OCI-LY1 (cell line): ENCODE measurements at regions not wholly inside any gene's neighbourhood (a gene's known extent, or its start where the extent isn't known, plus 50 kb on each side); places are given as distances from the start of the nearest gene placed in this dataset.

Source experiments
- H2AFZ ChIP-seq: fragments of 200-600 bp; sonication (generic), shearing (Covaris generic); 2 replicates; pipeline ENCODE4 v1.6.0; 2014; ENCODE audit warnings: antibody characterized with exemption, mild to moderate bottlenecking, low read length
- H3F3A ChIP-seq: fragments of 200-600 bp; sonication (generic), shearing (Covaris generic); 2 replicates; pipeline ENCODE4 v1.6.0; 2014; ENCODE audit warnings: mild to moderate bottlenecking, antibody characterized with exemption, low read length, moderate library complexity; ENCODE audit not compliant: insufficient read depth
- H3K27ac ChIP-seq: fragments of 200-600 bp; sonication (generic); 2 replicates; pipeline ENCODE4 v1.5.1; 2014; ENCODE audit warnings: low read length, mixed run types, mild to moderate bottlenecking, low read depth; ENCODE audit not compliant: poor library complexity, severe bottlenecking
- H3K27me3 ChIP-seq: fragments of 200-600 bp; sonication (generic); 2 replicates; pipeline ENCODE4 v1.6.0; 2014; ENCODE audit warnings: antibody characterized with exemption, mild to moderate bottlenecking, low read length, moderate library complexity; ENCODE audit not compliant: insufficient read depth
- H3K36me3 ChIP-seq: fragments of 200-600 bp; sonication (generic); 2 replicates; pipeline ENCODE4 v1.6.1; 2014; ENCODE audit warnings: mild to moderate bottlenecking, antibody characterized with exemption, low read length, moderate library complexity, mixed read lengths; ENCODE audit not compliant: insufficient read depth
- H3K4me1 ChIP-seq: fragments of 200-600 bp; sonication (generic); 2 replicates; pipeline ENCODE4 v1.5.1; 2014; ENCODE audit warnings: mild to moderate bottlenecking, low read length, moderate library complexity; ENCODE audit not compliant: insufficient read depth, severe bottlenecking
- H3K4me2 ChIP-seq: fragments of 200-600 bp; sonication (generic), shearing (Covaris generic); 2 replicates; pipeline ENCODE4 v1.6.1; 2014; ENCODE audit warnings: low read length
- H3K4me3 ChIP-seq: fragments of 200-600 bp; sonication (generic); 2 replicates; pipeline ENCODE4 v1.5.1; 2014; ENCODE audit warnings: low read length, low read depth, mild to moderate bottlenecking, mixed read lengths; ENCODE audit not compliant: poor library complexity, severe bottlenecking
- H3K79me2 ChIP-seq: fragments of 200-600 bp; shearing (Covaris generic); 2 replicates; pipeline ENCODE4 v1.6.1; 2016; ENCODE audit warnings: mixed run types, low read length, mixed read lengths; ENCODE audit not compliant: insufficient read depth
- H3K9ac ChIP-seq: fragments of 200-600 bp; sonication (generic), shearing (Covaris generic); 2 replicates; pipeline ENCODE4 v1.6.1; 2014; ENCODE audit warnings: mild to moderate bottlenecking, low read length, mixed read lengths
- H3K9me2 ChIP-seq: fragments of 200-600 bp; sonication (generic), shearing (Covaris generic); 2 replicates; pipeline ENCODE4 v1.6.1; 2014; ENCODE audit warnings: low read depth, mild to moderate bottlenecking, low read length, mixed read lengths
- H3K9me3 ChIP-seq: fragments of 200-600 bp; shearing (Covaris generic); 2 replicates; pipeline ENCODE4 v1.6.1; 2014; ENCODE audit warnings: low read length, mixed read lengths
- H4K20me1 ChIP-seq: fragments of 200-600 bp; sonication (generic), shearing (Covaris generic); 2 replicates; pipeline ENCODE4 v1.6.0; 2016; ENCODE audit warnings: mild to moderate bottlenecking, low read length; ENCODE audit not compliant: insufficient read depth
- CTCF ChIP-seq: fragments of 200-600 bp; sonication (generic), shearing (Covaris generic); IDR thresholded peaks from 2 replicates; pipeline ENCODE4 v1.5.1; 2017; ENCODE audit warnings: mild to moderate bottlenecking, antibody characterized with exemption, low read length, moderate library complexity, mixed read lengths
- EZH2 ChIP-seq: fragments of 200-600 bp; sonication (generic), shearing (Covaris generic); IDR thresholded peaks from 2 replicates; pipeline ENCODE4 v1.8.0; 2017; ENCODE audit warnings: borderline replicate concordance, mixed run types, mild to moderate bottlenecking, antibody characterized with exemption, low read length, moderate library complexity, mixed read lengths

GRCh38 chr20:22719167-22719591 lies 134.8 kb upstream of the FOXA2 start:
- Histone ChIP-seq H2AFZ (no peak overlapping the region), H3F3A (no peaks in the 10 kb centered on the region), H3K27ac (no peak overlapping the region), H3K4me2 (no peak overlapping the region), H3K36me3 (no peaks in the 10 kb centered on the region), H4K20me1 (no peaks in the 10 kb centered on the region), H3K79me2 (no peaks in the 10 kb centered on the region), H3K4me3 (no peak overlapping the region), H3K9ac (no peak overlapping the region), H3K9me3 (no peaks in the 10 kb centered on the region), H3K9me2 (no peaks in the 10 kb centered on the region), H3K4me1 (no peaks in the 10 kb centered on the region), H3K27me3 (no peaks in the 10 kb centered on the region)
- no peak for TF ChIP-seq CTCF

- no peaks in the 10 kb centered on the region for H3K36me3 ChIP-seq
- H3K9me2 ChIP-seq: no peaks in the 10 kb centered on the region
- H3K4me2 ChIP-seq: no peak overlapping the region
- H2AFZ ChIP-seq: no peak overlapping the region
- H3K9me3 ChIP-seq: no peaks in the 10 kb centered on the region
- no peaks in the 10 kb centered on the region for H3K79me2 ChIP-seq
- no peaks in the 10 kb centered on the region for H3K27me3 ChIP-seq
- H4K20me1 ChIP-seq: no peaks in the 10 kb centered on the region
- no peak overlapping the region for H3K9ac ChIP-seq
- no peak overlapping the region for H3K27ac ChIP-seq
- no peak for TF ChIP-seq CTCF
- H3F3A ChIP-seq: no peaks in the 10 kb centered on the region
- no peaks in the 10 kb centered on the region for H3K4me1 ChIP-seq
- no peak overlapping the region for H3K4me3 ChIP-seq
These were observed 135.8 kb upstream of the FOXA2 start for GRCh38 chr20:22720206-22720605.

GRCh38 chr20:22722811-22723210 lies 138.4 kb upstream of the FOXA2 start:
- no peak overlapping the region for H2AFZ ChIP-seq
- no peaks in the 10 kb centered on the region for H3K27me3 ChIP-seq
- no peak overlapping the region for H3K4me2 ChIP-seq
- H3F3A ChIP-seq: no peaks in the 10 kb centered on the region
- H4K20me1 ChIP-seq: no peaks in the 10 kb centered on the region
- H3K4me1 ChIP-seq: no peaks in the 10 kb centered on the region
- H3K9ac ChIP-seq: no peak overlapping the region
- no peaks in the 10 kb centered on the region for H3K79me2 ChIP-seq
- H3K4me3 ChIP-seq: no peak overlapping the region
- TF ChIP-seq EZH2: no peak
- TF ChIP-seq CTCF: no peak
- no peaks in the 10 kb centered on the region for H3K36me3 ChIP-seq
- H3K9me3 ChIP-seq: no peaks in the 10 kb centered on the region
- no peak overlapping the region for H3K27ac ChIP-seq
- H3K9me2 ChIP-seq: no peaks in the 10 kb centered on the region
